ENCODE measurements at regions not wholly inside any gene's neighbourhood (a gene's known extent, or its start where the extent isn't known, plus 50 kb on each side); places are given as distances from the start of the nearest gene placed in this dataset.

- Histone ChIP-seq H3K27me3 (no peaks in the 10 kb centered on the region), H3K27ac (no peak overlapping the region), H3K36me3 (no peaks in the 10 kb centered on the region), H3K4me1 (no peaks in the 10 kb centered on the region), H3K4me3 (no peak overlapping the region), H3K9me3 (peaks cover 0 to 12% (median 0%) of the 10 kb centered on the region in 4 donors)
- TF ChIP-seq EP300 (IDR thresholded peaks at IDR 0.05): no peak
- TF ChIP-seq POLR2A (IDR thresholded peaks at IDR 0.05): no peak
- no peak for TF ChIP-seq CTCF (IDR thresholded peaks at IDR 0.05)
- DNase-seq (ENCODE audit: low spot score in 2 of 2): no peak
- WGBS, 2 donors: 80 to 82% methylated on average over 13 to 14 of the region's 14 CpGs
Measured at GRCh38 chr9:34797367-34797766, 87.4 kb upstream of the CCL21 start.

- WGBS, 2 donors: 16 to 23% methylated on average over 7 of the region's 7 CpGs
Measured at GRCh38 chr9:34796924-34797323, 87.0 kb upstream of the CCL21 start.

GRCh38 chr9:34793428-34793827 lies 83.5 kb upstream of the CCL21 start:
- WGBS, 2 donors: 78 to 79% methylated on average over 2 of the region's 2 CpGs
- Histone ChIP-seq H3K4me3 (no peak overlapping the region), H3K36me3 (no peaks in the 10 kb centered on the region), H3K9me3 (no peaks in the 10 kb centered on the region), H3K27ac (no peak overlapping the region), H3K4me1 (no peaks in the 10 kb centered on the region), H3K27me3 (no peaks in the 10 kb centered on the region)
- DNase-seq (ENCODE audit: low spot score in 2 of 2): no peak
- TF ChIP-seq POLR2A (IDR thresholded peaks at IDR 0.05) (no peak), EP300 (IDR thresholded peaks at IDR 0.05) (no peak), CTCF (IDR thresholded peaks at IDR 0.05) (no peak)

More at GRCh38 chr9:34796924-34797323, 87.0 kb upstream of the CCL21 start:
- Histone ChIP-seq H3K27me3 (no peaks in the 10 kb centered on the region), H3K4me3 (no peak overlapping the region), H3K4me1 (no peaks in the 10 kb centered on the region), H3K27ac (no peak overlapping the region), H3K36me3 (no peaks in the 10 kb centered on the region), H3K9me3 (peaks cover 0 to 12% (median 0%) of the 10 kb centered on the region in 4 donors)
- TF ChIP-seq EP300 (IDR thresholded peaks at IDR 0.05) (no peak), POLR2A (IDR thresholded peaks at IDR 0.05) (no peak), CTCF (IDR thresholded peaks at IDR 0.05) (no peak)
- no peak for DNase-seq (ENCODE audit: low spot score in 2 of 2)

GRCh38 chr9:34783951-34784487 lies 74.1 kb upstream of the CCL21 start:
- TF ChIP-seq CTCF (IDR thresholded peaks at IDR 0.05): no peak
- no peak for TF ChIP-seq POLR2A (IDR thresholded peaks at IDR 0.05)
- no peak for TF ChIP-seq EP300 (IDR thresholded peaks at IDR 0.05)
- Histone ChIP-seq H3K4me3 (no peak overlapping the region), H3K36me3 (no peaks in the 10 kb centered on the region), H3K4me1 (no peaks in the 10 kb centered on the region), H3K9me3 (no peaks in the 10 kb centered on the region), H3K27me3 (no peaks in the 10 kb centered on the region), H3K27ac (no peak overlapping the region)
- WGBS, 2 donors: 68 to 72% methylated on average over 4 of the region's 4 CpGs
- DNase-seq (ENCODE audit: low spot score in 2 of 2): no peak

- no peaks in the 10 kb centered on the region for H3K9me3 ChIP-seq
- WGBS, 2 donors: 95 to 97% methylated on average over 2 of the region's 2 CpGs
Measured at GRCh38 chr9:34782372-34782771, 72.4 kb upstream of the CCL21 start.

More at GRCh38 chr9:34782372-34782771, 72.4 kb upstream of the CCL21 start:
- H3K36me3 ChIP-seq: no peaks in the 10 kb centered on the region
- H3K4me1 ChIP-seq: no peaks in the 10 kb centered on the region
- no peak overlapping the region for H3K27ac ChIP-seq
- TF ChIP-seq POLR2A (IDR thresholded peaks at IDR 0.05) (no peak), EP300 (IDR thresholded peaks at IDR 0.05) (no peak), CTCF (IDR thresholded peaks at IDR 0.05) (no peak)
- no peak overlapping the region for H3K4me3 ChIP-seq
- DNase-seq (ENCODE audit: low spot score in 2 of 2): no peak
- H3K27me3 ChIP-seq: no peaks in the 10 kb centered on the region
